GM12892 (cell line): ENCODE measurements at regions not wholly inside any gene's neighbourhood (a gene's known extent, or its start where the extent isn't known, plus 50 kb on each side); places are given as distances from the start of the nearest gene placed in this dataset.

ENCODE experiments used
- DNase-seq: peaks from one replicate; pipeline ENCODE4 v3.0.0; 2011; ENCODE audit not compliant: insufficient read length
- FAIRE-seq: peaks from 2 replicates; lab custom pipeline; 2011; peaks lifted over from hg19 to GRCh38; lab: Jason Lieb, UNC
- POLR2A ChIP-seq: IDR thresholded peaks from 2 replicates; pipeline ENCODE4 v1.6.1; 2011; ENCODE audit warnings: low read depth, low read length, control low read depth
- POLR2AphosphoS5 ChIP-seq: IDR thresholded peaks from 2 replicates; pipeline ENCODE4 v1.6.1; 2011; ENCODE audit warnings: low read depth, low read length, control low read depth
- TAF1 ChIP-seq: IDR thresholded peaks from 2 replicates; pipeline ENCODE4 v1.6.1; 2011; ENCODE audit warnings: low read depth, mild to moderate bottlenecking, control low read depth, low read length, borderline replicate concordance

- FAIRE-seq, result no peak
- DNase-seq, result no peak
- TF ChIP-seq TAF1 (no peak), POLR2A (no peak), POLR2AphosphoS5 (no peak)
These were observed 161.9 kb downstream of the ZNF518B start for GRCh38 chr4:10295301-10295700.

- DNase-seq (no peak), FAIRE-seq (no peak)
- TF ChIP-seq TAF1 (no peak), POLR2AphosphoS5 (no peak), POLR2A (no peak)
These were observed 167.7 kb downstream of the ZNF518B start for GRCh38 chr4:10289538-10289906.

- TF ChIP-seq TAF1 (no peak), POLR2AphosphoS5 (no peak), POLR2A (no peak)
- FAIRE-seq (no peak), DNase-seq (no peak)
These were observed 168.2 kb downstream of the ZNF518B start for GRCh38 chr4:10288830-10289537.

GRCh38 chr4:10285028-10285427 is 168.4 kb upstream of the WDR1 start:
- no peak for TF ChIP-seq POLR2AphosphoS5
- no peak for TF ChIP-seq POLR2A
- no peak for TF ChIP-seq TAF1
- DNase-seq, result no peak
- FAIRE-seq, result no peak

DNA sequence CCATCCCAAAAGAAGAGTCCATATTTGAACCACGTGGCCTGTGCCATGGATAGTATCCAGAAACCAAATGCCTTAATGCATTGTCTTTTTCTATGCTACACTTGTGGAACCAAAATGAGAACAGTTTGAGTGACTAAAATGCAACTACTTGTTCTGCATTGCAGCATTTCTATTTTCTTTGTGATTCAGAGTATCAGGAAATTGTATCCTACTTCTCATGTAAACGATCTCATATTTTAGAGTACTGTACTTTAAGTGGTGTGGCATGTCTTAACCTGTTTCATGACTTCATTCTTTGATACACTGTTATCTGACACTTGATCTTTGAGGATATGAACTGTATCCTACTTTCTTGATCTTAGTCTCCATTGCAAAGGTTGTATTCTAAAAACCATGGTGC is 167.2 kb upstream of the WDR1 start:
- no peak for DNase-seq
- FAIRE-seq, result no peak
- TF ChIP-seq TAF1 (no peak), POLR2AphosphoS5 (no peak), POLR2A (no peak)

- FAIRE-seq (no peak), DNase-seq (no peak)
- TF ChIP-seq POLR2AphosphoS5 (no peak), TAF1 (no peak), POLR2A (no peak)
These were observed 165.4 kb upstream of the WDR1 start for GRCh38 chr4:10281996-10282395.

DNA sequence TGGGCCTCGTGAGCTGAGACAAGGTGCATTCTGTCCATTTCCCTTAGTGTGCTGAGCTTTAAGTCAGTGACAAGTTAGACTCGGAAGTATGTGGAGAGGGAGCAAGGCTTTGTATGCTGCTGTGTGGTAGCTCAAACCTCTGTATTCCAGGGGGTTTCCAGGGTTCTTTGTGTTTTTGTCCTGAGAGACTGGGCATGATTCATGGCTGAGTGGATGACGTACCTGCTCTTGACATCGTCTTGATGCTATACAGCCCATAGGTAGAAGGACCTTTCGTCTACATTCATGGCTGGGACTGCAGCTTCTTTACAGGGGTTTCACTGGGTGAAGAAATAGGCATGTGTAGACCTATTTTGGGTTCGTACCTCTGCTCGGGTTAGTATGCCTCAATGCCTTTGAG is 162.7 kb upstream of the WDR1 start:
- no peak for FAIRE-seq
- TF ChIP-seq POLR2AphosphoS5, result no peak
- no peak for TF ChIP-seq POLR2A
- TF ChIP-seq TAF1, result no peak

GRCh38 chr4:10278071-10278470 is 161.5 kb upstream of the WDR1 start:
- FAIRE-seq (no peak), DNase-seq (no peak)
- TF ChIP-seq TAF1, result no peak
- no peak for TF ChIP-seq POLR2AphosphoS5
- TF ChIP-seq POLR2A, result no peak

More for the DNA sequence above, 162.7 kb upstream of the WDR1 start:
- no peak for DNase-seq

DNA sequence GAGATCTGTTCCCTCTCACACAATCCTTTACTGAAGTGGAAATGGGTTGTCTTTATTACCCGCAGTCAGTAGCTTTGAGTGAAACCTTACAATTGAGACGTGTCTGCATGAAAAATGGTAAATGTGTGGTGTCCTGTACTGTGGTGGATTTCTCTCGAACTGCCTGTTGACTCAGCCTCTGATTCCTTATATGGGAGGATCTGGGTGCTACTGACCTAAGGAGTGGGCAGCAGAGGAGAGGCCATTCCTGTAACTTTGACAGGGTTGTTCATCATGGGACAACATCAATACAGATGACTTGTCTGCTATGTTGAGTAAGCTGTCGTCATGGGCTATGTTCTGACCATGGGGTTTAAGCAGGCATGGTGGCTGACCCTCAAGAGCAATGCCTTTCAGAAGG is 159.6 kb upstream of the WDR1 start:
- TF ChIP-seq POLR2A, result no peak
- no peak for TF ChIP-seq POLR2AphosphoS5
- TF ChIP-seq TAF1, result no peak
- FAIRE-seq (no peak), DNase-seq (no peak)

- no peak for FAIRE-seq
- TF ChIP-seq POLR2A (no peak), POLR2AphosphoS5 (no peak), TAF1 (no peak)
- DNase-seq, result no peak
These were observed 159.1 kb upstream of the WDR1 start for GRCh38 chr4:10275696-10276095.

GRCh38 chr4:10273030-10273429 is 156.4 kb upstream of the WDR1 start:
- no peak for DNase-seq
- no peak for FAIRE-seq
- TF ChIP-seq TAF1, result no peak
- no peak for TF ChIP-seq POLR2A
- TF ChIP-seq POLR2AphosphoS5, result no peak

DNA sequence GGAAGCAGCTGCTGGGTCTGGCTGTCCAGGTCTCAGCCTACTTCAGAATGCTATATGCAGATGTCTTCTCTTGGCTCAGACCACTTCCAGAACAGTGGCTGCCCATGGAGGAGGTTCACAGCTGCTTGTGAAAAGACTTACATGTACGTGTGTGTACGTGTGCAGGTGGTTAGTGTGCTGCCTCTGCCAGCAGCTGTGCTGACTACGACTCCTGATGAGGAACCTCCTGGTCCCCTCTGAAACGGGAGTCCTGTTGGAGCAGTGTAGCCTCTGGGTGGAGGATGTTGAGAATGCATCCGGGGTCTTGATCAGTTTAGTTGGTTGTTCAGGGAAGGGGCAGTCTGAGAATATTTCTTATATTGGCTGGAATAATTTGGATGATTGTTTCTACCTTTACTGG is 155.9 kb upstream of the WDR1 start:
- DNase-seq (no peak), FAIRE-seq (no peak)
- TF ChIP-seq POLR2AphosphoS5 (no peak), POLR2A (no peak), TAF1 (no peak)

GRCh38 chr4:10267066-10267465 is 150.5 kb upstream of the WDR1 start:
- DNase-seq, result no peak

More at GRCh38 chr4:10267066-10267465, 150.5 kb upstream of the WDR1 start:
- TF ChIP-seq TAF1 (no peak), POLR2AphosphoS5 (no peak), POLR2A (no peak)
- no peak for FAIRE-seq
